H9 (cell line): ENCODE measurements at regions not wholly inside any gene's neighbourhood (a gene's known extent, or its start where the extent isn't known, plus 50 kb on each side); places are given as distances from the start of the nearest gene placed in this dataset.

ENCODE experiments used
- DNase-seq: peaks from one replicate; pipeline ENCODE4 v3.0.0-alpha.2; 2017
- H2AFZ ChIP-seq: one replicate; pipeline ENCODE4 v1.6.1; 2013; ENCODE audit warnings: mild to moderate bottlenecking, low read length, control low read depth, moderate library complexity
- H2AK5ac ChIP-seq: 2 replicates; pipeline ENCODE4 v1.6.1; 2013; ENCODE audit warnings: low read length, control low read depth, mixed read lengths; ENCODE audit not compliant: insufficient read length
- H2BK120ac ChIP-seq: one replicate; pipeline ENCODE4 v1.6.1; 2013; ENCODE audit warnings: low read depth, mild to moderate bottlenecking, low read length, control low read depth, inconsistent platforms; ENCODE audit not compliant: poor library complexity, severe bottlenecking
- H2BK12ac ChIP-seq: 2 replicates; pipeline ENCODE4 v1.6.1; 2013; ENCODE audit warnings: low read length, control low read depth, mixed read lengths, low read depth; ENCODE audit not compliant: insufficient read length
- H2BK15ac ChIP-seq: 2 replicates; pipeline ENCODE4 v1.6.1; 2013; ENCODE audit warnings: low read depth, low read length, control low read depth
- H2BK20ac ChIP-seq: one replicate; pipeline ENCODE4 v1.6.1; 2013; ENCODE audit warnings: low read depth, mild to moderate bottlenecking, low read length, control low read depth, inconsistent platforms; ENCODE audit not compliant: poor library complexity, severe bottlenecking
- H2BK5ac ChIP-seq: 2 replicates; pipeline ENCODE4 v1.6.1; 2013; ENCODE audit warnings: low read length, control low read depth, mixed read lengths; ENCODE audit not compliant: insufficient read length
- H3K14ac ChIP-seq: 2 replicates; pipeline ENCODE4 v1.6.1; 2013; ENCODE audit warnings: low read length, control low read depth; ENCODE audit not compliant: insufficient read depth
- H3K18ac ChIP-seq: 2 replicates; pipeline ENCODE4 v1.6.1; 2013; ENCODE audit warnings: low read depth, mild to moderate bottlenecking, mixed read lengths, low read length, control low read depth; ENCODE audit not compliant: insufficient read length
- H3K23ac ChIP-seq: 2 replicates; pipeline ENCODE4 v1.6.1; 2013; ENCODE audit warnings: low read length, control low read depth, mixed read lengths, low read depth; ENCODE audit not compliant: insufficient read length
- H3K23me2 ChIP-seq: 2 replicates; pipeline ENCODE4 v1.6.1; 2013; ENCODE audit warnings: low read depth, mild to moderate bottlenecking, mixed read lengths, low read length, control low read depth; ENCODE audit not compliant: insufficient read length, poor library complexity, severe bottlenecking
- H3K27ac ChIP-seq: 2 replicates; pipeline ENCODE4 v1.5.1; 2013; ENCODE audit warnings: low read length, control low read depth, mixed read lengths, low read depth; ENCODE audit not compliant: insufficient read length
- H3K27me3 ChIP-seq: 2 replicates; pipeline ENCODE4 v1.6.1; 2013; ENCODE audit warnings: low read length, control low read depth, inconsistent platforms; ENCODE audit not compliant: insufficient read depth
- H3K4ac ChIP-seq: 2 replicates; pipeline ENCODE4 v1.6.1; 2013; ENCODE audit warnings: low read depth, mild to moderate bottlenecking, control low read depth, inconsistent platforms, low read length, moderate library complexity
- H3K4me1 ChIP-seq: 2 replicates; pipeline ENCODE4 v1.6.1; 2013; ENCODE audit warnings: low read length, control low read depth, inconsistent platforms; ENCODE audit not compliant: insufficient read depth
- H3K4me2 ChIP-seq: 2 replicates; pipeline ENCODE4 v1.6.1; 2013; ENCODE audit warnings: low read length, control low read depth, mixed read lengths; ENCODE audit not compliant: insufficient read length, insufficient read depth
- H3K56ac ChIP-seq: 2 replicates; pipeline ENCODE4 v1.6.1; 2013; ENCODE audit warnings: low read depth, mild to moderate bottlenecking, mixed read lengths, low read length, control low read depth; ENCODE audit not compliant: insufficient read length
- H3K79me1 ChIP-seq: 2 replicates; pipeline ENCODE4 v1.6.1; 2013; ENCODE audit warnings: low read depth, mild to moderate bottlenecking, moderate library complexity, low read length, control low read depth, inconsistent platforms; ENCODE audit not compliant: insufficient read depth, poor library complexity, severe bottlenecking
- H3K79me2 ChIP-seq: 2 replicates; pipeline ENCODE4 v1.6.1; 2013; ENCODE audit warnings: low read length, control low read depth, inconsistent platforms; ENCODE audit not compliant: insufficient read depth
- H3K9ac ChIP-seq: 2 replicates; pipeline ENCODE4 v1.6.1; 2013; ENCODE audit warnings: low read length, control low read depth, mixed read lengths; ENCODE audit not compliant: insufficient read length; ENCODE audit errors: extremely low read depth
- H3K9me3 ChIP-seq: one replicate; pipeline ENCODE4 v1.6.1; 2013; ENCODE audit warnings: low read depth, low read length, inconsistent platforms; ENCODE audit not compliant: control insufficient read depth
- H3T11ph ChIP-seq: one replicate; pipeline ENCODE4 v1.6.1; 2013; ENCODE audit warnings: mild to moderate bottlenecking, low read length, control low read depth, inconsistent platforms
- H4K20me1 ChIP-seq: one replicate; pipeline ENCODE4 v1.6.1; 2013; ENCODE audit not compliant: control insufficient read depth, insufficient read length, insufficient read depth
- H4K5ac ChIP-seq: 2 replicates; pipeline ENCODE4 v1.6.1; 2013; ENCODE audit warnings: low read depth, mild to moderate bottlenecking, mixed read lengths, low read length, control low read depth; ENCODE audit not compliant: insufficient read length
- H4K8ac ChIP-seq: replicated peaks from 2 replicates; pipeline ENCODE4 v1.6.1; 2013; ENCODE audit warnings: low read length, control low read depth, mixed read lengths, low read depth; ENCODE audit not compliant: insufficient read length
- H4K91ac ChIP-seq: 2 replicates; pipeline ENCODE4 v1.6.1; 2013; ENCODE audit warnings: low read depth, mild to moderate bottlenecking, moderate library complexity, mixed read lengths, low read length, control low read depth; ENCODE audit not compliant: insufficient read length
- H3K27ac Mint-ChIP-seq, 3 experiments: 2 replicates in 2 of 3; 3 replicates in 1 of 3; pipeline ENCODE4 v1.8.0; 2020 to 2021; ENCODE audit warnings: mixed read lengths in 3 of 3, mild to moderate bottlenecking in 1 of 3, moderate library complexity in 1 of 3
- H3K27me3 Mint-ChIP-seq: 2 replicates; pipeline ENCODE4 v1.8.0; 2021; ENCODE audit warnings: low read depth, mild to moderate bottlenecking, moderate library complexity, mixed read lengths
- H3K36me3 Mint-ChIP-seq, 3 experiments: 2 replicates in 2 of 3; 3 replicates in 1 of 3; pipeline ENCODE4 v1.8.0; 2020 to 2021; ENCODE audit warnings: low read depth in 3 of 3, mixed read lengths in 3 of 3; ENCODE audit not compliant: insufficient read depth in 1 of 3
- H3K4me1 Mint-ChIP-seq, 2 experiments: 2 replicates each; pipeline ENCODE4 v1.8.0; 2020; ENCODE audit warnings: mixed read lengths in 2 of 2
- H3K4me3 Mint-ChIP-seq, 2 experiments: 2 replicates in 1 of 2; 3 replicates in 1 of 2; pipeline ENCODE4 v1.8.0; 2020 to 2021; ENCODE audit warnings: mild to moderate bottlenecking in 2 of 2, mixed read lengths in 2 of 2, moderate library complexity in 1 of 2
- H3K9me3 Mint-ChIP-seq, 2 experiments: 2 replicates in 1 of 2; 3 replicates in 1 of 2; pipeline ENCODE4 v1.8.0; 2020; ENCODE audit warnings: mild to moderate bottlenecking in 2 of 2, mixed read lengths in 2 of 2, moderate library complexity in 1 of 2
- CTCF ChIP-seq: fragments of 200-600 bp; sonication (generic); conservative IDR thresholded peaks from 3 replicates; pipeline ENCODE4 v1.8.0; 2021; ENCODE audit warnings: antibody characterized with exemption, mild to moderate bottlenecking
- WGBS: extraction: QIAGEN DNeasy Blood & Tissue Kit; methylation state at CpG from one replicate; pipeline ENCODE4 v1.1.7; 2013; ENCODE audit warnings: missing lambda C conversion rate, low lambda C conversion rate, mixed read lengths; ENCODE audit not compliant: insufficient read length; ENCODE audit errors: extremely low coverage; 5-methylcytosine and 5-hydroxymethylcytosine counted together

- H3K4me1 ChIP-seq: no peaks in the 10 kb centered on the region
- H3K4me2 ChIP-seq: no peak overlapping the region
- H2BK5ac ChIP-seq: no peak overlapping the region
- H3K23me2 ChIP-seq: no peaks in the 10 kb centered on the region
- H3K27ac ChIP-seq: no peak overlapping the region
- no peak overlapping the region for H3K14ac ChIP-seq
- H4K8ac ChIP-seq: no peak overlapping the region
- peaks cover 15 to 19% of the 10 kb centered on the region in 2 experiments for H3K9me3 Mint-ChIP-seq
- TF ChIP-seq CTCF: no peak
- no peak overlapping the region for H4K5ac ChIP-seq
- H3K18ac ChIP-seq: no peak overlapping the region
- no peak overlapping the region for H2BK12ac ChIP-seq
- no CpG with 5 or more reads among the region's 4 CpGs for WGBS
- DNase-seq: no peak
- no peak overlapping the region for H3K23ac ChIP-seq
- H3K4me3 Mint-ChIP-seq: no peak overlapping the region
- H2AK5ac ChIP-seq: no peak overlapping the region
- H4K20me1 ChIP-seq: no peaks in the 10 kb centered on the region
- H2AFZ ChIP-seq: no peak overlapping the region
- no peaks in the 10 kb centered on the region for H3K79me1 ChIP-seq
- no peak overlapping the region for H2BK120ac ChIP-seq
- no peak overlapping the region for H2BK20ac ChIP-seq
- H2BK15ac ChIP-seq: no peak overlapping the region
- no peak overlapping the region for H4K91ac ChIP-seq
- no peaks in the 10 kb centered on the region for H3K27me3 ChIP-seq
- no peak overlapping the region for H3T11ph ChIP-seq
- H3K9ac ChIP-seq: no peak overlapping the region
- no peak overlapping the region for H3K27ac Mint-ChIP-seq
- peaks cover 0 to 2% of the 10 kb centered on the region in 2 experiments; a peak in 2 of 4 replicates for H3K4me1 Mint-ChIP-seq
- no peak overlapping the region for H3K4ac ChIP-seq
- no peak overlapping the region for H3K56ac ChIP-seq
- peaks cover 6 to 15% (median 7%) of the 10 kb centered on the region in 3 experiments; a peak in 6 of 7 replicates for H3K36me3 Mint-ChIP-seq
- no peaks in the 10 kb centered on the region; the same call in 1 of the 2 replicates for H3K27me3 Mint-ChIP-seq
- no peaks in the 10 kb centered on the region for H3K79me2 ChIP-seq
- H3K9me3 ChIP-seq: peaks cover 7% of the 10 kb centered on the region
Observed at GRCh38 chr12:46073321-46073720, 82.9 kb upstream of the SCAF11 start.
